GM23338 (cell line): ENCODE measurements at regions not wholly inside any gene's neighbourhood (a gene's known extent, or its start where the extent isn't known, plus 50 kb on each side); places are given as distances from the start of the nearest gene placed in this dataset.

ENCODE experiments used
- ATAC-seq: fragments of 200-7000 bp; cut with Tn5 transposase; 3 replicates; pipeline ENCODE4 v1.9.1; 2020
- DNase-seq: peaks from one replicate; pipeline ENCODE4 v3.0.0-alpha.2; 2015; ENCODE audit warnings: low spot score
- H2AFZ ChIP-seq: fragments of 200-600 bp; sonication (generic); 2 replicates; pipeline ENCODE4 v1.8.0; 2016; ENCODE audit warnings: antibody characterized with exemption, mild to moderate bottlenecking, moderate library complexity
- H3F3A ChIP-seq: fragments of 200-600 bp; sonication (generic); replicated peaks from 2 replicates; pipeline ENCODE4 v1.8.0; 2017; ENCODE audit warnings: antibody characterized with exemption, mixed run types, low read depth
- H3K27ac ChIP-seq: fragments of 200-600 bp; sonication (generic); 2 replicates; pipeline ENCODE4 v1.6.1; 2016; ENCODE audit warnings: low read depth
- H3K27me3 ChIP-seq: fragments of 200-600 bp; sonication (generic); 2 replicates; pipeline ENCODE4 v1.8.0; 2016; ENCODE audit warnings: mild to moderate bottlenecking, mixed run types, moderate library complexity; ENCODE audit not compliant: insufficient read depth
- H3K36me3 ChIP-seq: fragments of 200-600 bp; sonication (generic); 2 replicates; pipeline ENCODE4 v1.8.0; 2016; ENCODE audit warnings: mild to moderate bottlenecking; ENCODE audit not compliant: insufficient read depth
- H3K4me1 ChIP-seq: fragments of 200-600 bp; sonication (generic); 2 replicates; pipeline ENCODE4 v1.8.0; 2016; ENCODE audit warnings: mild to moderate bottlenecking, moderate library complexity; ENCODE audit not compliant: insufficient read depth
- H3K4me2 ChIP-seq: fragments of 200-600 bp; sonication (generic); 2 replicates; pipeline ENCODE4 v1.7.1; 2017; ENCODE audit warnings: mixed run types
- H3K4me3 ChIP-seq: fragments of 200-600 bp; sonication (generic); 2 replicates; pipeline ENCODE4 v1.6.1; 2016; ENCODE audit warnings: mixed run types
- H3K79me2 ChIP-seq: fragments of 200-600 bp; sonication (generic); replicated peaks from 2 replicates; pipeline ENCODE4 v1.8.0; 2017; ENCODE audit warnings: mild to moderate bottlenecking; ENCODE audit not compliant: insufficient read depth
- H3K9me2 ChIP-seq: fragments of 200-600 bp; sonication (generic); 2 replicates; pipeline ENCODE4 v1.8.0; 2017; ENCODE audit not compliant: insufficient read depth
- H4K20me1 ChIP-seq: fragments of 200-600 bp; sonication (generic); replicated peaks from 2 replicates; pipeline ENCODE4 v1.8.0; 2017; ENCODE audit warnings: mild to moderate bottlenecking; ENCODE audit not compliant: insufficient read depth
- H3K27ac Mint-ChIP-seq: 2 replicates; pipeline ENCODE4 v1.8.0; 2020; ENCODE audit warnings: inconsistent platforms, mild to moderate bottlenecking, moderate library complexity, mixed read lengths
- H3K27me3 Mint-ChIP-seq: 3 replicates; pipeline ENCODE4 v1.8.0; 2022; ENCODE audit warnings: low read depth, mild to moderate bottlenecking, moderate library complexity, mixed read lengths, inconsistent platforms; ENCODE audit not compliant: insufficient read depth, poor library complexity
- H3K36me3 Mint-ChIP-seq: 3 replicates; pipeline ENCODE4 v1.8.0; 2021; ENCODE audit warnings: low read depth, mild to moderate bottlenecking, inconsistent platforms, moderate library complexity, mixed read lengths
- H3K4me1 Mint-ChIP-seq: 3 replicates; pipeline ENCODE4 v1.8.0; 2020; ENCODE audit warnings: mild to moderate bottlenecking, inconsistent platforms, mixed read lengths
- H3K4me3 Mint-ChIP-seq: 3 replicates; pipeline ENCODE4 v1.8.0; 2021; ENCODE audit warnings: moderate library complexity, mild to moderate bottlenecking, inconsistent platforms, mixed read lengths
- H3K9me3 Mint-ChIP-seq: 3 replicates; pipeline ENCODE4 v1.8.0; 2020; ENCODE audit warnings: moderate library complexity, mild to moderate bottlenecking, inconsistent platforms, mixed read lengths
- CREB1 ChIP-seq: fragments of 250-450 bp; sonication (Bioruptor Pico); IDR thresholded peaks from 2 replicates; pipeline ENCODE4 v1.5.0; 2020; ENCODE audit warnings: low read depth, mild to moderate bottlenecking, moderate library complexity
- CTCF ChIP-seq, 2 experiments: fragments of 200-600 bp in 1 of 2; sonication (generic) in 1 of 2; conservative IDR thresholded peaks; 2 replicates each; pipeline versions ENCODE4 v1.5.1 to v1.6.1; 2016 to 2017; ENCODE audit warnings: antibody characterized with exemption in 2 of 2, low read depth in 2 of 2, mild to moderate bottlenecking in 2 of 2, moderate library complexity in 1 of 2
- EZH2 ChIP-seq: fragments of 200-600 bp; sonication (generic); IDR thresholded peaks from one replicate; pipeline ENCODE4 v1.8.0; 2017; ENCODE audit warnings: antibody characterized with exemption, mild to moderate bottlenecking, low read depth; ENCODE audit not compliant: unreplicated experiment
- EZH2phosphoT487 ChIP-seq: fragments of 200-600 bp; sonication (generic); IDR thresholded peaks from one replicate; pipeline ENCODE4 v1.8.1; 2018; ENCODE audit warnings: antibody characterized with exemption; ENCODE audit not compliant: unreplicated experiment
- JUNB ChIP-seq: IDR thresholded peaks from one replicate; pipeline ENCODE4 v1.6.1; 2016; ENCODE audit warnings: antibody characterized with exemption; ENCODE audit not compliant: unreplicated experiment
- NANOG ChIP-seq: IDR thresholded peaks from 2 replicates; pipeline ENCODE4 v1.6.1; 2016; ENCODE audit warnings: antibody characterized with exemption, borderline replicate concordance
- STAT1 ChIP-seq: IDR thresholded peaks from one replicate; pipeline ENCODE4 v1.6.1; 2016; ENCODE audit warnings: antibody characterized with exemption; ENCODE audit not compliant: unreplicated experiment
- ZNF114 ChIP-seq: fragments of 250-450 bp; sonication (Bioruptor Pico); IDR thresholded peaks from 2 replicates; pipeline ENCODE4 v1.5.0; 2020; ENCODE audit warnings: mild to moderate bottlenecking, moderate library complexity
- TF ChIP-seq, protein P1 (sequence below): fragments of 250-450 bp; sonication (Bioruptor Pico); IDR thresholded peaks from 2 replicates; pipeline ENCODE4 v1.5.0; 2020; ENCODE audit warnings: mild to moderate bottlenecking, moderate library complexity

GRCh38 chr18:78526275-78526674, 453.3 kb upstream of the SALL3 start:
- H3K79me2 ChIP-seq = no peaks in the 10 kb centered on the region
- no peak overlapping the region for H3K27ac ChIP-seq
- peaks cover 48% of the 10 kb centered on the region for H3K36me3 Mint-ChIP-seq
- H3K27me3 ChIP-seq = no peaks in the 10 kb centered on the region
- H3K36me3 ChIP-seq = no peaks in the 10 kb centered on the region
- TF ChIP-seq NANOG (no peak), EZH2 (no peak), ZNF114 (CRISPR knock-in tag) (no peak), JUNB (no peak), CTCF (conservative IDR thresholded peaks at IDR 0.05; ENCODE audit: low read depth in 2 of 2) (no peak), CREB1 (CRISPR knock-in tag) (no peak), EZH2phosphoT487 (no peak), STAT1 (no peak)
- TF ChIP-seq, protein P1, sequence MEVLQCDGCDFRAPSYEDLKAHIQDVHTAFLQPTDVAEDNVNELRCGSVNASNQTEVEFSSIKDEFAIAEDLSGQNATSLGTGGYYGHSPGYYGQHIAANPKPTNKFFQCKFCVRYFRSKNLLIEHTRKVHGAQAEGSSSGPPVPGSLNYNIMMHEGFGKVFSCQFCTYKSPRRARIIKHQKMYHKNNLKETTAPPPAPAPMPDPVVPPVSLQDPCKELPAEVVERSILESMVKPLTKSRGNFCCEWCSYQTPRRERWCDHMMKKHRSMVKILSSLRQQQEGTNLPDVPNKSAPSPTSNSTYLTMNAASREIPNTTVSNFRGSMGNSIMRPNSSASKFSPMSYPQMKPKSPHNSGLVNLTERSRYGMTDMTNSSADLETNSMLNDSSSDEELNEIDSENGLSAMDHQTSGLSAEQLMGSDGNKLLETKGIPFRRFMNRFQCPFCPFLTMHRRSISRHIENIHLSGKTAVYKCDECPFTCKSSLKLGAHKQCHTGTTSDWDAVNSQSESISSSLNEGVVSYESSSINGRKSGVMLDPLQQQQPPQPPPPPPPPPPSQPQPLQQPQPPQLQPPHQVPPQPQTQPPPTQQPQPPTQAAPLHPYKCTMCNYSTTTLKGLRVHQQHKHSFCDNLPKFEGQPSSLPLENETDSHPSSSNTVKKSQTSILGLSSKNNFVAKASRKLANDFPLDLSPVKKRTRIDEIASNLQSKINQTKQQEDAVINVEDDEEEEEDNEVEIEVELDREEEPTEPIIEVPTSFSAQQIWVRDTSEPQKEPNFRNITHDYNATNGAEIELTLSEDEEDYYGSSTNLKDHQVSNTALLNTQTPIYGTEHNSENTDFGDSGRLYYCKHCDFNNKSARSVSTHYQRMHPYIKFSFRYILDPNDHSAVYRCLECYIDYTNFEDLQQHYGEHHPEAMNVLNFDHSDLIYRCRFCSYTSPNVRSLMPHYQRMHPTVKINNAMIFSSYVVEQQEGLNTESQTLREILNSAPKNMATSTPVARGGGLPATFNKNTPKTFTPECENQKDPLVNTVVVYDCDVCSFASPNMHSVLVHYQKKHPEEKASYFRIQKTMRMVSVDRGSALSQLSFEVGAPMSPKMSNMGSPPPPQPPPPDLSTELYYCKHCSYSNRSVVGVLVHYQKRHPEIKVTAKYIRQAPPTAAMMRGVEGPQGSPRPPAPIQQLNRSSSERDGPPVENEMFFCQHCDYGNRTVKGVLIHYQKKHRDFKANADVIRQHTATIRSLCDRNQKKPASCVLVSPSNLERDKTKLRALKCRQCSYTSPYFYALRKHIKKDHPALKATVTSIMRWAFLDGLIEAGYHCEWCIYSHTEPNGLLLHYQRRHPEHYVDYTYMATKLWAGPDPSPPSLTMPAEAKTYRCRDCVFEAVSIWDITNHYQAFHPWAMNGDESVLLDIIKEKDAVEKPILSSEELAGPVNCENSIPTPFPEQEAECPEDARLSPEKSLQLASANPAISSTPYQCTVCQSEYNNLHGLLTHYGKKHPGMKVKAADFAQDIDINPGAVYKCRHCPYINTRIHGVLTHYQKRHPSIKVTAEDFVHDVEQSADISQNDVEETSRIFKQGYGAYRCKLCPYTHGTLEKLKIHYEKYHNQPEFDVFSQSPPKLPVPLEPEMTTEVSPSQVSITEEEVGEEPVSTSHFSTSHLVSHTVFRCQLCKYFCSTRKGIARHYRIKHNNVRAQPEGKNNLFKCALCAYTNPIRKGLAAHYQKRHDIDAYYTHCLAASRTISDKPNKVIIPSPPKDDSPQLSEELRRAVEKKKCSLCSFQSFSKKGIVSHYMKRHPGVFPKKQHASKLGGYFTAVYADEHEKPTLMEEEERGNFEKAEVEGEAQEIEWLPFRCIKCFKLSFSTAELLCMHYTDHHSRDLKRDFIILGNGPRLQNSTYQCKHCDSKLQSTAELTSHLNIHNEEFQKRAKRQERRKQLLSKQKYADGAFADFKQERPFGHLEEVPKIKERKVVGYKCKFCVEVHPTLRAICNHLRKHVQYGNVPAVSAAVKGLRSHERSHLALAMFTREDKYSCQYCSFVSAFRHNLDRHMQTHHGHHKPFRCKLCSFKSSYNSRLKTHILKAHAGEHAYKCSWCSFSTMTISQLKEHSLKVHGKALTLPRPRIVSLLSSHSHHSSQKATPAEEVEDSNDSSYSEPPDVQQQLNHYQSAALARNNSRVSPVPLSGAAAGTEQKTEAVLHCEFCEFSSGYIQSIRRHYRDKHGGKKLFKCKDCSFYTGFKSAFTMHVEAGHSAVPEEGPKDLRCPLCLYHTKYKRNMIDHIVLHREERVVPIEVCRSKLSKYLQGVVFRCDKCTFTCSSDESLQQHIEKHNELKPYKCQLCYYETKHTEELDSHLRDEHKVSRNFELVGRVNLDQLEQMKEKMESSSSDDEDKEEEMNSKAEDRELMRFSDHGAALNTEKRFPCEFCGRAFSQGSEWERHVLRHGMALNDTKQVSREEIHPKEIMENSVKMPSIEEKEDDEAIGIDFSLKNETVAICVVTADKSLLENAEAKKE = no peak
- ATAC-seq (no peak), DNase-seq (no peak)
- H3K27ac Mint-ChIP-seq = no peak overlapping the region
- H3K9me3 Mint-ChIP-seq = peaks cover 95% of the 10 kb centered on the region
- H3K4me3 ChIP-seq = no peak overlapping the region
- peaks cover 11% of the 10 kb centered on the region for H3K27me3 Mint-ChIP-seq
- no peaks in the 10 kb centered on the region for H3K4me1 Mint-ChIP-seq
- no peaks in the 10 kb centered on the region for H4K20me1 ChIP-seq
- no peaks in the 10 kb centered on the region for H3K4me1 ChIP-seq
- H3F3A ChIP-seq = no peaks in the 10 kb centered on the region
- H3K4me3 Mint-ChIP-seq = no peak overlapping the region
- H3K4me2 ChIP-seq = no peak overlapping the region
- no peak overlapping the region for H2AFZ ChIP-seq
- no peaks in the 10 kb centered on the region for H3K9me2 ChIP-seq
